Breast epithelium (tissue), 4 donors: ENCODE measurements at regions not wholly inside any gene's neighbourhood (a gene's known extent, or its start where the extent isn't known, plus 50 kb on each side); places are given as distances from the start of the nearest gene placed in this dataset.

Experiments
- DNase-seq, 2 donors: peaks; one replicate each; pipeline ENCODE4 v3.0.0-alpha.2; 2019; ENCODE audit warnings: low spot score in 2 of 2
- H3K27ac ChIP-seq, 2 donors: fragments of 200-600 bp; sonication (generic) in 1 of 2; one replicate each; pipeline ENCODE4 v1.5.1; 2016 to 2019; ENCODE audit warnings: mild to moderate bottlenecking in 1 of 2
- H3K27me3 ChIP-seq, 2 donors: fragments of 200-600 bp; sonication (generic) in 1 of 2; one replicate each; pipeline versions ENCODE4 v1.5.1 to v1.6.0; 2017 to 2019; ENCODE audit warnings: control low read depth in 1 of 2, mild to moderate bottlenecking in 1 of 2
- H3K36me3 ChIP-seq: fragments of 200-600 bp; one replicate; pipeline ENCODE4 v1.5.1; 2019
- H3K4me1 ChIP-seq, 2 donors: fragments of 200-600 bp; sonication (generic); one replicate each; pipeline ENCODE4 v1.5.1; 2016 to 2019; ENCODE audit warnings: control low read depth in 1 of 2
- H3K4me3 ChIP-seq, 3 donors: fragments of 200-600 bp; sonication (generic); 1 replicate in 2 of 3; 2 replicates in 1 of 3; pipeline ENCODE4 v1.5.1; 2016 to 2019; ENCODE audit warnings: mild to moderate bottlenecking in 3 of 3, moderate library complexity in 2 of 3
- H3K9me3 ChIP-seq, 2 donors: fragments of 200-600 bp; sonication (generic) in 1 of 2; one replicate each; pipeline ENCODE4 v1.5.1; 2016 to 2019; ENCODE audit warnings: control low read depth in 1 of 2
- POLR2A ChIP-seq: fragments of 450-650 bp; IDR thresholded peaks from one replicate; pipeline ENCODE4 v1.6.1; 2016; ENCODE audit warnings: antibody characterized with exemption, mild to moderate bottlenecking, moderate library complexity
- POLR2AphosphoS5 ChIP-seq, 3 donors: sonication (generic); formaldehyde crosslinking; IDR thresholded peaks; one replicate each; pipeline ENCODE4 v1.6.1; 2017; ENCODE audit warnings: antibody characterized with exemption in 3 of 3
- intact Hi-C: fragments of 100-400 bp; cut with DNase I; formaldehyde crosslinking; loops from one replicate; pipeline ENCODE4 v1.15.1; 2023; ENCODE audit warnings: low total_unique reads
- TF ChIP-seq, protein P1 (sequence below), 3 donors: fragments of 450-650 bp; IDR thresholded peaks; one replicate each; pipeline ENCODE4 v1.5.1; 2016 to 2017; ENCODE audit warnings: antibody characterized with exemption in 3 of 3, mild to moderate bottlenecking in 3 of 3, moderate library complexity in 3 of 3

DNA sequence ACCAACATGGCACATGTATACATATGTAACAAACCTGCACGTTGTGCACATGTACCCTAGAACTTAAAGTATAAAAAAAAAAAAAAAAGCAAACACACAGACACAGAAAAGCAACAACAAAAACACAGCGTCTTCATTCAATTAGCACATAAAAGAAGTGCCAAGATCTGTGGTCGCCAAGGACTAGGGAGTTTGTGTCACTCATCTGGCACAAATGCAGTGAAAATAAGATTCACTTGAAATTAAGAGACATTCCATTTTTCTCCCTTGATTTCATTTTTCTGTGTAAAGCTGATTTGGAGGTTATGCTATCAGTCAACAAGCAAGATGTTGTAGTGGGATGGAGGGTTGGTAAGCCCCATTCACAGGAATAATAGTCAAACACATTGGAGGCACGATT, 115.3 kb downstream of the FAT4 start:
- no peaks in the 10 kb centered on the region for H3K9me3 ChIP-seq
- no peak for DNase-seq
- H3K4me1 ChIP-seq: no peaks in the 10 kb centered on the region
- no peaks in the 10 kb centered on the region for H3K27me3 ChIP-seq
- H3K27ac ChIP-seq: no peak overlapping the region
- intact Hi-C loops: no loop called here
- H3K4me3 ChIP-seq: no peak overlapping the region
- H3K36me3 ChIP-seq: no peaks in the 10 kb centered on the region
- TF ChIP-seq, protein P1, sequence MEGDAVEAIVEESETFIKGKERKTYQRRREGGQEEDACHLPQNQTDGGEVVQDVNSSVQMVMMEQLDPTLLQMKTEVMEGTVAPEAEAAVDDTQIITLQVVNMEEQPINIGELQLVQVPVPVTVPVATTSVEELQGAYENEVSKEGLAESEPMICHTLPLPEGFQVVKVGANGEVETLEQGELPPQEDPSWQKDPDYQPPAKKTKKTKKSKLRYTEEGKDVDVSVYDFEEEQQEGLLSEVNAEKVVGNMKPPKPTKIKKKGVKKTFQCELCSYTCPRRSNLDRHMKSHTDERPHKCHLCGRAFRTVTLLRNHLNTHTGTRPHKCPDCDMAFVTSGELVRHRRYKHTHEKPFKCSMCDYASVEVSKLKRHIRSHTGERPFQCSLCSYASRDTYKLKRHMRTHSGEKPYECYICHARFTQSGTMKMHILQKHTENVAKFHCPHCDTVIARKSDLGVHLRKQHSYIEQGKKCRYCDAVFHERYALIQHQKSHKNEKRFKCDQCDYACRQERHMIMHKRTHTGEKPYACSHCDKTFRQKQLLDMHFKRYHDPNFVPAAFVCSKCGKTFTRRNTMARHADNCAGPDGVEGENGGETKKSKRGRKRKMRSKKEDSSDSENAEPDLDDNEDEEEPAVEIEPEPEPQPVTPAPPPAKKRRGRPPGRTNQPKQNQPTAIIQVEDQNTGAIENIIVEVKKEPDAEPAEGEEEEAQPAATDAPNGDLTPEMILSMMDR (IDR thresholded peaks at IDR 0.05): no peak
- TF ChIP-seq POLR2A (no peak), POLR2AphosphoS5 (IDR thresholded peaks at IDR 0.05) (no peak)

DNA sequence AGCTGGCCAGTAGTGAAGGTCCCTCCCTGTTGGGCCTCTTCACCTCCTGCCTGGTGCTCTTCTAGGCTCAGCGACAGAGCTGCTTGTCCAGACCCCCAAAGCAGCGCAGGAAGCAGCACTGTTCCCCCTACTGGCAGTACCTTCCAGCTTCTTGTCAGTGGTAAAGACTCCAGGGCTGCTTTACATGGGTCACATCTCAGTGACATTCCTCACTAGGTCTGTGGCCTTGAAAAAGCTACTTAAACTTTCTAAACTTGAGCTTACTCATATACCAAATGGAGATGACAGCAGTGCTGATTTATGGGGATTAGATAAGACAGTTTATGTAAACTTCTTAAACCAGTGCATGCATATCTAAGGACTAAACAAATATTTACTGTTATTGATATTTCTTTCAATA, 117.3 kb downstream of the FAT4 start:
- DNase-seq: no peak
- Histone ChIP-seq H3K27ac (no peak overlapping the region), H3K4me1 (no peaks in the 10 kb centered on the region), H3K4me3 (no peak overlapping the region), H3K36me3 (no peaks in the 10 kb centered on the region), H3K9me3 (no peaks in the 10 kb centered on the region), H3K27me3 (no peaks in the 10 kb centered on the region)
- intact Hi-C loops: no loop called here
- TF ChIP-seq, protein P1 (IDR thresholded peaks at IDR 0.05): no peak
- TF ChIP-seq POLR2A (no peak), POLR2AphosphoS5 (IDR thresholded peaks at IDR 0.05) (no peak)

DNA sequence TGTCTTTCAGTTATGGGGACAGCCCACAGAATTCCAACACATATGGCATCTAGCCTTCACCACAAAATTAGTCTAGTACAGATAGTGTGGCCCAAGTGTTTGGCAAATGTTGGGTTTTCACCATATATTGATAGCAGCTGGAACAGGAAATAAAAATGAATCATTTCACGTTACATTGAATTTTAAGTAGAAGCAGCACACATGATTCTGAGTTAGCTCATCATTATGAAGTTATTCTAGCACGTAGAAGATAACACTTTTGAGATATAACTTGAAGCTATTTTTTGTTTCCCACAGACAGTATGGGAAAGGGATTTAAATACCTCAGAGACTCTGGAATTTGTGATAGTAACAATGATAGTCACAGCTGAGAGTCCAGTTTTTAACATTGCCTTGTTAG, 118.7 kb downstream of the FAT4 start:
- Histone ChIP-seq H3K27ac (no peak overlapping the region), H3K4me3 (no peak overlapping the region), H3K36me3 (no peaks in the 10 kb centered on the region), H3K9me3 (no peaks in the 10 kb centered on the region), H3K4me1 (no peaks in the 10 kb centered on the region), H3K27me3 (no peaks in the 10 kb centered on the region)
- TF ChIP-seq POLR2A (no peak), POLR2AphosphoS5 (IDR thresholded peaks at IDR 0.05) (no peak)
- TF ChIP-seq, protein P1 (IDR thresholded peaks at IDR 0.05): no peak
- intact Hi-C loops: no loop called here
- DNase-seq: no peak

DNA sequence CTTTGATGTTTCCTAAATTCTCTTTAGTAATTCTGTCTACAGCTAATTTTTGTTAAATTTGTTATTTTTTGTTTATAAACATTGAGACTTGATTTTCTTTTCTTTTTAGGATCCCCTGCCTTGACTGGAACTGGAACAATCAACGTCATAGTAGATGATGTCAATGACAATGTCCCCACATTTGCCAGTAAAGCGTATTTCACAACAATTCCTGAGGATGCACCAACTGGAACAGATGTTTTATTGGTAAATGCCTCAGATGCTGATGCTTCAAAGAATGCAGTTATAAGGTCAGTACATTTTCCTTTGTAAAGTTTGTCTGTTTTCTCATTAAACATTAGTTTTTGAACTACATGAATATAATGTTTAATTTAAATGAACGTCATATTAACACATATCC, 119.4 kb downstream of the FAT4 start:
- H3K27me3 ChIP-seq: no peaks in the 10 kb centered on the region
- no peak overlapping the region for H3K4me3 ChIP-seq
- H3K9me3 ChIP-seq: no peaks in the 10 kb centered on the region
- H3K27ac ChIP-seq: no peak overlapping the region
- H3K36me3 ChIP-seq: no peaks in the 10 kb centered on the region
- no peak for DNase-seq
- intact Hi-C loops: no loop called here
- no peaks in the 10 kb centered on the region for H3K4me1 ChIP-seq
- TF ChIP-seq, protein P1 (IDR thresholded peaks at IDR 0.05): no peak
- TF ChIP-seq POLR2AphosphoS5 (IDR thresholded peaks at IDR 0.05) (no peak), POLR2A (no peak)

DNA sequence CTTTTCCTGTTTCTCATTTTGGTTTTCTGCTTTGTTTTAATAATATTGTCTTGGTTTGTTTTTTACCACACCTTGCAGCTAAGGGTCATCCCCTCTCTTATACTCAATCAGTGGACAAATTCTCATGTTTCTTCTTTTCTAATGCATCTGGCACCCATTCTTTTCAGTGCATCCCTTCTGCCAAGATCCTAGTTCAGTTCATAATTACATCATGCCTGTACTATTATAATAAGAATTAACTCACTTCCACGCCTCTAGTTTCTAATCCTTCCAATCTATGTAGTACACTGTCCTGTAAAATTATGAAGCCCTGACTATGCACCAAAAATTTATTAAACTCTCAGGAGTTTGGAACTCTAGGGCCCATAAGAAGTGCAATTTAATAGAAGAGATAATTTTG, 126.1 kb downstream of the FAT4 start:
- intact Hi-C loops: no loop called here
- Histone ChIP-seq H3K9me3 (no peaks in the 10 kb centered on the region), H3K27ac (no peak overlapping the region), H3K4me3 (no peak overlapping the region), H3K36me3 (no peaks in the 10 kb centered on the region), H3K4me1 (no peaks in the 10 kb centered on the region), H3K27me3 (no peaks in the 10 kb centered on the region)
- no peak for DNase-seq
- TF ChIP-seq POLR2AphosphoS5 (IDR thresholded peaks at IDR 0.05) (no peak), POLR2A (no peak)
- TF ChIP-seq, protein P1 (IDR thresholded peaks at IDR 0.05): no peak
